ENCODE measurements at regions not wholly inside any gene's neighbourhood (a gene's known extent, or its start where the extent isn't known, plus 50 kb on each side); places are given as distances from the start of the nearest gene placed in this dataset.

DNA sequence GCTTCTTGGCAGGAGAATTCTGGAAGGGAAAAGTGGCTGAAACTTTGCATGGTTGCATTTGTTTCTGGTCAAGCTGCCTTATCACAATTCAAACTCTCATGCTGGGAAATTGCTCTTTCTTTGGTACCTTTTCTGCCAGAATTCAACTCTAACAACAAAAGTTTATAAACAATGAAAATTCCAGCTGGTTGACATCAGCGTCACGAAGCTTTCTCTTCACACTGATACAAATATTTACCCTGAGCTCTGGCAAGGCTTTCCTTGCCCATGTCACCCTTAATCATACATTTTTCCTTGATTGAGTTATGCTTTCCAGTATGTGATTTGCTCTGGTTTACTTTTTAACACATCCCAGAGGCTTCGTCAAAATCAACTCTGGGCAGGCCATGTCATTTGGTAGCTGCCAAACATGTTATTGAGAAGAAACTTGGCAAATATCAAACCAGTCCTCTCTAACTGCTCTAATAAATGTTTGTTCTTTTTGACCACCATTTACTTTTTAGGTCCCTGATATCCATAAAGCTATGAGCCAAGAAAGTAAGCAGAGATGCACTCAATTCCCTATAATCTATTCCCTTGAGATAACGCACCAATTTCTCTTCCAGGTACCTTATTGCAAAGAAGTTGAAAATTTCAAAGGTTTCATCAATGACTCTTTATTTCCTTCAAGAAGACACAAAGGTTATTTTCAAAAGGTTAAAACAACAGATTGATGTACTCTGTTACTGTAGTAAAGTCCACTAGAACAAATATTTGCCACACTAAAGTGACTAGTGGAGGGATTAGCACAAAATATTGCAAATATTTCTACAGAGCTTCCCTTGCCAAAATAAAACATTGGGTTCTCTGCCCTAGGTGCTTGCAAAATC is 1241.1 kb upstream of the ZEB2 start:
- TF ChIP-seq, protein P1, sequence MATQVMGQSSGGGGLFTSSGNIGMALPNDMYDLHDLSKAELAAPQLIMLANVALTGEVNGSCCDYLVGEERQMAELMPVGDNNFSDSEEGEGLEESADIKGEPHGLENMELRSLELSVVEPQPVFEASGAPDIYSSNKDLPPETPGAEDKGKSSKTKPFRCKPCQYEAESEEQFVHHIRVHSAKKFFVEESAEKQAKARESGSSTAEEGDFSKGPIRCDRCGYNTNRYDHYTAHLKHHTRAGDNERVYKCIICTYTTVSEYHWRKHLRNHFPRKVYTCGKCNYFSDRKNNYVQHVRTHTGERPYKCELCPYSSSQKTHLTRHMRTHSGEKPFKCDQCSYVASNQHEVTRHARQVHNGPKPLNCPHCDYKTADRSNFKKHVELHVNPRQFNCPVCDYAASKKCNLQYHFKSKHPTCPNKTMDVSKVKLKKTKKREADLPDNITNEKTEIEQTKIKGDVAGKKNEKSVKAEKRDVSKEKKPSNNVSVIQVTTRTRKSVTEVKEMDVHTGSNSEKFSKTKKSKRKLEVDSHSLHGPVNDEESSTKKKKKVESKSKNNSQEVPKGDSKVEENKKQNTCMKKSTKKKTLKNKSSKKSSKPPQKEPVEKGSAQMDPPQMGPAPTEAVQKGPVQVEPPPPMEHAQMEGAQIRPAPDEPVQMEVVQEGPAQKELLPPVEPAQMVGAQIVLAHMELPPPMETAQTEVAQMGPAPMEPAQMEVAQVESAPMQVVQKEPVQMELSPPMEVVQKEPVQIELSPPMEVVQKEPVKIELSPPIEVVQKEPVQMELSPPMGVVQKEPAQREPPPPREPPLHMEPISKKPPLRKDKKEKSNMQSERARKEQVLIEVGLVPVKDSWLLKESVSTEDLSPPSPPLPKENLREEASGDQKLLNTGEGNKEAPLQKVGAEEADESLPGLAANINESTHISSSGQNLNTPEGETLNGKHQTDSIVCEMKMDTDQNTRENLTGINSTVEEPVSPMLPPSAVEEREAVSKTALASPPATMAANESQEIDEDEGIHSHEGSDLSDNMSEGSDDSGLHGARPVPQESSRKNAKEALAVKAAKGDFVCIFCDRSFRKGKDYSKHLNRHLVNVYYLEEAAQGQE (tag by site-specific recombination; IDR thresholded peaks at IDR 0.05), result no peak
- TF ChIP-seq, protein P2, sequence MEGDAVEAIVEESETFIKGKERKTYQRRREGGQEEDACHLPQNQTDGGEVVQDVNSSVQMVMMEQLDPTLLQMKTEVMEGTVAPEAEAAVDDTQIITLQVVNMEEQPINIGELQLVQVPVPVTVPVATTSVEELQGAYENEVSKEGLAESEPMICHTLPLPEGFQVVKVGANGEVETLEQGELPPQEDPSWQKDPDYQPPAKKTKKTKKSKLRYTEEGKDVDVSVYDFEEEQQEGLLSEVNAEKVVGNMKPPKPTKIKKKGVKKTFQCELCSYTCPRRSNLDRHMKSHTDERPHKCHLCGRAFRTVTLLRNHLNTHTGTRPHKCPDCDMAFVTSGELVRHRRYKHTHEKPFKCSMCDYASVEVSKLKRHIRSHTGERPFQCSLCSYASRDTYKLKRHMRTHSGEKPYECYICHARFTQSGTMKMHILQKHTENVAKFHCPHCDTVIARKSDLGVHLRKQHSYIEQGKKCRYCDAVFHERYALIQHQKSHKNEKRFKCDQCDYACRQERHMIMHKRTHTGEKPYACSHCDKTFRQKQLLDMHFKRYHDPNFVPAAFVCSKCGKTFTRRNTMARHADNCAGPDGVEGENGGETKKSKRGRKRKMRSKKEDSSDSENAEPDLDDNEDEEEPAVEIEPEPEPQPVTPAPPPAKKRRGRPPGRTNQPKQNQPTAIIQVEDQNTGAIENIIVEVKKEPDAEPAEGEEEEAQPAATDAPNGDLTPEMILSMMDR (tag by site-specific recombination; IDR thresholded peaks at IDR 0.05), result no peak
- no peak for TF ChIP-seq ZNF600 (tag by site-specific recombination; IDR thresholded peaks at IDR 0.05)

Data from HEK293 (cell line).